ENCODE measurements at regions not wholly inside any gene's neighbourhood (a gene's known extent, or its start where the extent isn't known, plus 50 kb on each side); places are given as distances from the start of the nearest gene placed in this dataset.

DNA sequence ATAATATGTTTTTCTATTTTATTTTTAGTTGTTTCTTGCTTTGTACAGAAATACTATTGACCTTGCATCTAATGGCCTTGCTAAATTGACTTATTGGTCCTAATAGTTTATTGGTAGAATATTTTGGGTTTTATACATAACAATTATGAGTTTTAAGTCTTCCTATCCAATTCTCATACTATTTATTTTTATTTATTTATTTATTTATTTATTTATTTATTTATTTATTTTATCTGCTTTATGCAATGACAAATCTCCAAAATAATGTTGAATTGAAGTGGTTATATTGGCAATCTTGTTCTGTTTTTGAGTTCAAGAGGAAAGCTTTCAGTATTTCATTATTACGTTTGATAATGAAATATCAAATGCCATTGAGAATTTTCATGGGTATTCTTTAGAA, 488.3 kb downstream of the CDH2 start:
- no peak overlapping the region for H3K4me3 ChIP-seq (ENCODE audit: low read depth, low read length)
- TF ChIP-seq, protein P1, sequence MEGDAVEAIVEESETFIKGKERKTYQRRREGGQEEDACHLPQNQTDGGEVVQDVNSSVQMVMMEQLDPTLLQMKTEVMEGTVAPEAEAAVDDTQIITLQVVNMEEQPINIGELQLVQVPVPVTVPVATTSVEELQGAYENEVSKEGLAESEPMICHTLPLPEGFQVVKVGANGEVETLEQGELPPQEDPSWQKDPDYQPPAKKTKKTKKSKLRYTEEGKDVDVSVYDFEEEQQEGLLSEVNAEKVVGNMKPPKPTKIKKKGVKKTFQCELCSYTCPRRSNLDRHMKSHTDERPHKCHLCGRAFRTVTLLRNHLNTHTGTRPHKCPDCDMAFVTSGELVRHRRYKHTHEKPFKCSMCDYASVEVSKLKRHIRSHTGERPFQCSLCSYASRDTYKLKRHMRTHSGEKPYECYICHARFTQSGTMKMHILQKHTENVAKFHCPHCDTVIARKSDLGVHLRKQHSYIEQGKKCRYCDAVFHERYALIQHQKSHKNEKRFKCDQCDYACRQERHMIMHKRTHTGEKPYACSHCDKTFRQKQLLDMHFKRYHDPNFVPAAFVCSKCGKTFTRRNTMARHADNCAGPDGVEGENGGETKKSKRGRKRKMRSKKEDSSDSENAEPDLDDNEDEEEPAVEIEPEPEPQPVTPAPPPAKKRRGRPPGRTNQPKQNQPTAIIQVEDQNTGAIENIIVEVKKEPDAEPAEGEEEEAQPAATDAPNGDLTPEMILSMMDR (IDR thresholded peaks at IDR 0.05; ENCODE audit: low read depth, low read length) = no peak

DNA sequence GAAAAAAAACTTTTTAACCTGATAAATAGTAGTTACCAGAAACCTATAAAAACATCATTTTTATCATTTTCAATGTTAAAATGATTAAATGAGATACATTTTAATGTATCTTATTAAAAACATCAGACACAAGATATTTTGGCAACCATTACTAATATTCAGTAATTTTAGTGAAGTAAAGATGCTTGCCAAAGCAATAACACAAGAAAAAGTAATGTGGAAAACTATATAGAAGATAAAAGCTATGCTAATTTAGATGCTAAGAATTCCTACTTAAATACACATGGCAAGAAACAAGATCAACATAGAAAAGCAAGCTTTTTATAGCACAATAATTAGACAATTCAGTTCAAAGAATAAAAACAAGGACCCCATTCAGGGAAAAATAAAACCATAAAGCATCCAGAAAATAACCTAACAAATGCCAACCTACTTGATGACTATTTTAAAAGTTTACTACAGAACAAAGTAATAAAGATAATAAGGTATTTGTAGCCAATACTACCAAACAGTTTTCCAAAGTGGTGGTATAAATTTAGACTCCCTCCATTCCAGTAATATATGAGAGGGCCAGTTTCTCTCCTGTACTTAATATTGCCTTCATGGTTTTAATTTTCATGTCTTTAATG, 489.5 kb downstream of the CDH2 start:
- H3K4me3 ChIP-seq (ENCODE audit: low read depth, low read length) = no peak overlapping the region
- TF ChIP-seq, protein P1 (IDR thresholded peaks at IDR 0.05; ENCODE audit: low read depth, low read length) = no peak

DNA sequence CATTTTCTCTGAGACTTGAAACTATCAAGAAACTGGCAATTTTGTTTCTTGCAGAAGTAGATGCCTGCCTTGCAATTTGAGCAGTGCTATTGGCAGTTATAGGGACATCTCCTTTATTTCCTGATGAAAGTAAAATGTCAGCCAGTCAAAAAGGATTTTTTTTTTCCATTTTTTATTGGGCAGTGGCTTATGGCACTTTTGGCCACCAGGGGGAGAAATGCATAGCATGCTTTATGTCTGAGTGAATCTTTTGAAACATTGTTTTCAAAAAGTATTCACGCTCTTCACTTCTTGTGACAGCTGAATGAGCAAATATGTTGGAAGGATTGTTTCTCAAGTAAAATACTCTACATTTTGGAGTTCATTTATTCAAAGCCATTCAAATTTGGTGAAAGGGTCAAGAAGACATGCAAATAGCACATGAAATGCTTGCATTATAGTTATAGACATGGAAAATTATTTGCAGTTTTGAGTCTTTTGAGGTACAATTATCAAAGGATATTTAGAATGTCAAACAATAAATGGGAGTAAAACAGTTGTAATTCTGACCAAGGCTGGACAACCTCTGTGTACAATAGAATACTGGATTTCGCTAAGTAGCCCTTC, 491.0 kb downstream of the CDH2 start:
- H3K4me3 ChIP-seq (ENCODE audit: low read depth, low read length) = no peak overlapping the region
- TF ChIP-seq, protein P1 (IDR thresholded peaks at IDR 0.05; ENCODE audit: low read depth, low read length) = peak; percentile 54

DNA sequence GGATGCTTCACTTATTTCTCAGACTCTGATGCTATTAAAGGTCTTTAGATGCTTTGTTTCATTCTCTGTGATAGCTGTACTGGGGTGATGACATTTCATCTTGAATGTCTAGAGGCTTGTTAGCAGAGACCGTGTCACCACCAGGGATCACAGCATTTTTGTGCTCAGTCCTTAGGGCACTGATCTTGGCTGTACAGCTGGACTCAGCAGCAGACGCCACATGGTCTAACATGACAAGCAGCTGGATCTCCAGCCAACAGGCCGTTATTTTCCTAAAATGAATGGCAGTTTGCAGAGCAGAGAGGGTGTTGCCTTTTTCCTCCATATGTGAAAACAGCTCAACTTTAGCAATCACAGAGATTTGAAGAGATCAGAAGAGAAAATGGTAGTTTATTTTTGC, 491.8 kb downstream of the CDH2 start:
- TF ChIP-seq, protein P1 (IDR thresholded peaks at IDR 0.05; ENCODE audit: low read depth, low read length) = no peak
- no peak overlapping the region for H3K4me3 ChIP-seq (ENCODE audit: low read depth, low read length)

DNA sequence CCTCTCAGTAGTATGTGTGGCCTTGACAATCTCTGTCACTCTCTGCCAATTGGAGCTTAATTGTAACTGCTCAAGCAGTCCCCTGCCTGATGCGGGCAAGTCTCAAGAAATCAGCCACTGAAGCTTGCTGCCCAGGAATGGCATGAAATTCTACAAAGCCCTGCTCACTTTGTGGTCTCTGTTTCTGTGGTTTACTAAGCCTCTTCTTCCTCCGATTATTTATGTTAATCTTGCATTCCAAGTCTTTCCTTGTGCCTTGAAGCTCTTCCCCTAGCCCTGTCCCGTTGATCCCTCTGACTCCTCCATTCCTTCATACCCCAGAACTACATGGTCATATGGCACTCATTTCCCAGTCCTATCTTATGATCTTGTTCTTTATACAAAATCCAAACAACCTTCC, 489.3 kb upstream of the CHST9 start:
- TF ChIP-seq, protein P1 (IDR thresholded peaks at IDR 0.05; ENCODE audit: low read depth, low read length) = no peak
- H3K4me3 ChIP-seq (ENCODE audit: low read depth, low read length) = no peak overlapping the region

DNA sequence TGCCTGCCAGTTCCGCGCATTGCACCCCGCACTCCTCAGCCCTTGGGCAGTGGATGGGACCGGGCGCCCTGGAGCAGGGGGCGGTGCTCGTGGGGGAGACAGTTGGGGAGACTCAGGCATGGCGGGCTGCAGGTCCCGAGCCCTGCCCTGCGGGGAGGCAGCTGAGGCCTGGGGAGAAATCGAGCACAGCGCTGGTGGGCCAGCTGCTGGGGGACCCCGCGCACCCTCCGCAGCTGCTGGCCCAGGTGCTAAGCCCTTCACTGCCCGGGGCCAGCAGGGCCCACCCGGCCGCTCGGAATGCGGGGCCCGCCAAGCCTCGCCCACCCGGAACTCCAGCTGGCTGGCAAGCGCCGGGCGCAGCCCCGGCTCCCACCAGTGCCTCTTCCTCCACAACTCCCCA, 488.8 kb upstream of the CHST9 start:
- no peak overlapping the region for H3K4me3 ChIP-seq (ENCODE audit: low read depth, low read length)
- TF ChIP-seq, protein P1 (IDR thresholded peaks at IDR 0.05; ENCODE audit: low read depth, low read length) = no peak

DNA sequence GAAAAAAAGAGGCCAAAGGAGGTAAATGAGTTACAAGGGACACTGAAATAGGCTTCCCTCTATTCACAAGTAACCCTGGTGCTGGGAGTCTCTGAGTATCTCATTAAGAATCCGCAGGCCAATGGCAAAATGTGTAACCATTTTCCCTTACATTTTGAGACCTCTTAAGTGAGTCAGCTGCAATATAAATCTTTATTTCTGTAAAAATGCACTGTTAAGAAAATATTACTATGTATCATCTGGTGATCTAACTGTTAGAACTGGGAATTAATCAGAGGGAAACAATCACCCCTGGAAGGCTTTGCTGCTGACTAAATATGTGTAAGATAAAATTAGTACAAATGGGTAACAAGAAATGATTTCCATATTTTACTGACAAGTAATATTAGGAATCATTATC, 483.1 kb upstream of the CHST9 start:
- H3K4me3 ChIP-seq (ENCODE audit: low read depth, low read length) = no peak overlapping the region
- TF ChIP-seq, protein P1 (IDR thresholded peaks at IDR 0.05; ENCODE audit: low read depth, low read length) = no peak

Data from WI38 (cell line).